ENCODE measurements at regions not wholly inside any gene's neighbourhood (a gene's known extent, or its start where the extent isn't known, plus 50 kb on each side); places are given as distances from the start of the nearest gene placed in this dataset.
"Not testable (repeated sequence)": the region's sequence is repeated elsewhere in the genome, so short reads cannot be mapped to it uniquely, and the experiment has no call there.

- no peak for DNase-seq
Observed at GRCh38 chr6:12527339-12527738, 189.2 kb upstream of the PHACTR1 start.

GRCh38 chr6:12528136-12528535 lies 188.4 kb upstream of the PHACTR1 start:
- DNase-seq, result no peak

GRCh38 chr6:12528581-12529363 lies 187.8 kb upstream of the PHACTR1 start:
- no peak for DNase-seq

- DNase-seq, result no peak
Observed at GRCh38 chr6:12529364-12530019, 187.1 kb upstream of the PHACTR1 start.

- DNase-seq, result no peak
Observed at GRCh38 chr6:12530345-12530744, 186.2 kb upstream of the PHACTR1 start.

- no peak for DNase-seq
Observed at GRCh38 chr6:12533586-12533985, 183.0 kb upstream of the PHACTR1 start.

- no peak for DNase-seq
Observed at GRCh38 chr6:12534069-12534853, 182.3 kb upstream of the PHACTR1 start.

- DNase-seq, result no peak
Observed at GRCh38 chr6:12535586-12536314, 180.8 kb upstream of the PHACTR1 start.

- DNase-seq, result no peak
Observed at GRCh38 chr6:12536416-12536815, 180.2 kb upstream of the PHACTR1 start.

- DNase-seq, result no peak
Observed at GRCh38 chr6:12537389-12537788, 179.2 kb upstream of the PHACTR1 start.

- DNase-seq, result no peak
Observed at GRCh38 chr6:12538881-12539357, 177.6 kb upstream of the PHACTR1 start.

GRCh38 chr6:12542319-12543115 lies 174.1 kb upstream of the PHACTR1 start:
- not testable (repeated sequence) for DNase-seq

- DNase-seq, result no peak
Observed at GRCh38 chr6:12543953-12544352, 172.6 kb upstream of the PHACTR1 start.

GRCh38 chr6:12544821-12545565 lies 171.6 kb upstream of the PHACTR1 start:
- no peak for DNase-seq

GRCh38 chr6:12545619-12546409 lies 170.8 kb upstream of the PHACTR1 start:
- DNase-seq, result no peak

GRCh38 chr6:12546410-12547002 lies 170.1 kb upstream of the PHACTR1 start:
- no peak for DNase-seq

- no peak for DNase-seq
Observed at GRCh38 chr6:12548526-12548925, 168.0 kb upstream of the PHACTR1 start.

GRCh38 chr6:12549445-12549844 lies 167.1 kb upstream of the PHACTR1 start:
- DNase-seq, result not testable (repeated sequence)

- DNase-seq, result not testable (repeated sequence)
Observed at GRCh38 chr6:12554820-12555219, 161.7 kb upstream of the PHACTR1 start.

GRCh38 chr6:12555267-12555666 lies 161.3 kb upstream of the PHACTR1 start:
- DNase-seq, result no peak
